HCT116 (cell line): ENCODE measurements at regions not wholly inside any gene's neighbourhood (a gene's known extent, or its start where the extent isn't known, plus 50 kb on each side); places are given as distances from the start of the nearest gene placed in this dataset.

Experiments
- ATAC-seq: fragments of 200-7000 bp; cut with Tn5 transposase; 2 replicates; pipeline ENCODE4 v1.9.1; 2020; ENCODE audit warnings: mild to moderate bottlenecking, moderate library complexity
- BruUV-seq: library from RNA; stranded (reverse); fragments of 400-500 nt; replicated peaks from 2 replicates; lab custom pipeline; 2021; lab: Mats Ljungman, UMichigan
- CTCF ChIA-PET: fragments of 300-600 bp; sonication (Branson Sonifier 250); formaldehyde crosslinking; loops from one replicate; lab custom pipeline; 2021; ENCODE audit warnings: antibody characterized with exemption; lab: Charles Lee
- POLR2A ChIA-PET: fragments of 300-600, 350-600 bp; sonication (Branson Sonifier 250); formaldehyde crosslinking; loops from one replicate; lab custom pipeline; 2021; ENCODE audit warnings: antibody characterized with exemption; lab: Charles Lee
- RAD21 ChIA-PET, 2 experiments: fragments of 300-600 bp; sonication (Branson Sonifier 250); formaldehyde crosslinking; loops; one replicate each; lab custom pipeline; 2023; ENCODE audit warnings: low total read pairs in 2 of 2; ENCODE audit not compliant: uncharacterized antibody in 2 of 2, unreplicated experiment in 2 of 2, low non-redundant PET in 1 of 2; lab: Charles Lee
- DNase-seq: peaks from one replicate; pipeline ENCODE4 v3.0.0-alpha.2; 2010; ENCODE audit warnings: low read depth, low spot score
- H2AFZ ChIP-seq: fragments of 200-600 bp; shearing (Covaris generic), sonication (generic); 2 replicates; pipeline ENCODE4 v1.6.1; 2017; ENCODE audit warnings: low read depth, mixed run types, mixed read lengths, antibody characterized with exemption, low read length; ENCODE audit not compliant: poor library complexity, severe bottlenecking
- H3K27ac ChIP-seq: 2 replicates; pipeline ENCODE4 v1.5.1; 2012; ENCODE audit warnings: low read depth, low read length
- H3K27me3 ChIP-seq: fragments of 200-600 bp; sonication (generic); 2 replicates; pipeline ENCODE4 v1.6.1; 2016; ENCODE audit warnings: mixed run types, low read length, mixed read lengths; ENCODE audit not compliant: insufficient read depth
- H3K36me3 ChIP-seq, 2 experiments: fragments of 200-500 bp in 1 of 2; fragments of 200-600 bp in 1 of 2; sonication (Bioruptor generic) in 1 of 2; sonication (generic) in 1 of 2; 2 replicates each; pipeline versions ENCODE4 v1.5.1 to v1.6.1; 2014 to 2016; ENCODE audit warnings: low read length in 2 of 2, inconsistent platforms in 1 of 2, mixed read lengths in 1 of 2, mixed run types in 1 of 2; ENCODE audit not compliant: insufficient read depth in 2 of 2, control insufficient read depth in 1 of 2
- H3K4me1 ChIP-seq, 2 experiments: fragments of 200-600 bp in 1 of 2; sonication (generic) in 1 of 2; 2 replicates each; pipeline versions ENCODE4 v1.5.1 to v1.6.1; 2012 to 2017; ENCODE audit warnings: low read length in 2 of 2, inconsistent platforms in 1 of 2, mild to moderate bottlenecking in 1 of 2, mixed read lengths in 1 of 2, mixed run types in 1 of 2, moderate library complexity in 1 of 2; ENCODE audit not compliant: insufficient read depth in 2 of 2, control insufficient read depth in 1 of 2
- H3K4me2 ChIP-seq: fragments of 200-600 bp; sonication (generic); 2 replicates; pipeline ENCODE4 v1.6.1; 2017; ENCODE audit warnings: mixed run types, low read length, mixed read lengths
- H3K4me3 ChIP-seq, 2 experiments: fragments of 200-600 bp in 1 of 2; sonication (generic) in 1 of 2; replicated peaks in 1 of 2; 2 replicates each; pipeline ENCODE4 v1.5.1; 2011 to 2016; ENCODE audit warnings: low read length in 2 of 2, control low read depth in 1 of 2, low read depth in 1 of 2, mild to moderate bottlenecking in 1 of 2, mixed read lengths in 1 of 2, mixed run types in 1 of 2
- H3K79me2 ChIP-seq: fragments of 200-600 bp; sonication (generic); 2 replicates; pipeline ENCODE4 v1.6.1; 2017; ENCODE audit warnings: mild to moderate bottlenecking, mixed run types, low read length, moderate library complexity, mixed read lengths; ENCODE audit not compliant: insufficient read depth
- H3K9ac ChIP-seq: fragments of 200-600 bp; sonication (generic); 2 replicates; pipeline ENCODE4 v1.6.1; 2016; ENCODE audit warnings: low read length, mixed read lengths
- H3K9me2 ChIP-seq: fragments of 200-600 bp; sonication (generic), shearing (Covaris generic); 2 replicates; pipeline ENCODE4 v1.6.1; 2017; ENCODE audit warnings: mixed run types, mild to moderate bottlenecking, moderate library complexity; ENCODE audit not compliant: insufficient read depth
- H3K9me3 ChIP-seq, 2 experiments: fragments of 200-500 bp in 1 of 2; fragments of 200-600 bp in 1 of 2; sonication (Bioruptor generic) in 1 of 2; sonication (generic) in 1 of 2; 2 replicates each; pipeline ENCODE4 v1.6.1; 2014 to 2017; ENCODE audit warnings: low read length in 2 of 2, mixed read lengths in 2 of 2, inconsistent platforms in 1 of 2, low read depth in 1 of 2, mild to moderate bottlenecking in 1 of 2, mixed run types in 1 of 2, moderate library complexity in 1 of 2; ENCODE audit not compliant: control insufficient read depth in 1 of 2, insufficient read depth in 1 of 2
- H4K20me1 ChIP-seq: fragments of 200-600 bp; sonication (generic), shearing (Covaris generic); 2 replicates; pipeline ENCODE4 v1.6.1; 2017; ENCODE audit warnings: mixed run types, mild to moderate bottlenecking, moderate library complexity; ENCODE audit not compliant: insufficient read depth
- ATF3 ChIP-seq: IDR thresholded peaks from 2 replicates; pipeline ENCODE4 v1.6.1; 2012
- CBX3 ChIP-seq: IDR thresholded peaks from 2 replicates; pipeline ENCODE4 v1.6.1; 2012; ENCODE audit warnings: low read depth
- CEBPB ChIP-seq: IDR thresholded peaks from 2 replicates; pipeline ENCODE4 v1.6.1; 2012; ENCODE audit warnings: low read depth
- CTCF ChIP-seq, 3 experiments: fragments of 200-600 bp in 1 of 3; sonication (generic) in 1 of 3; IDR thresholded peaks in 2 of 3; conservative IDR thresholded peaks in 1 of 3; 2 replicates each; pipeline ENCODE4 v1.5.1; 2012 to 2017; ENCODE audit warnings: low read depth in 2 of 3, low read length in 2 of 3, antibody characterized with exemption in 1 of 3, borderline replicate concordance in 1 of 3, control low read depth in 1 of 3, mild to moderate bottlenecking in 1 of 3, mixed read lengths in 1 of 3, mixed run types in 1 of 3, moderate library complexity in 1 of 3; ENCODE audit not compliant: insufficient read depth in 1 of 3
- EGR1 ChIP-seq: IDR thresholded peaks from 2 replicates; pipeline ENCODE4 v1.6.1; 2012; ENCODE audit warnings: low read depth
- ELF1 ChIP-seq: IDR thresholded peaks from 2 replicates; pipeline ENCODE4 v1.6.1; 2012; ENCODE audit warnings: low read depth, borderline replicate concordance
- EZH2phosphoT487 ChIP-seq: fragments of 200-600 bp; IDR thresholded peaks from 2 replicates; pipeline ENCODE4 v1.6.1; 2018; ENCODE audit warnings: antibody characterized with exemption, borderline replicate concordance
- FOSL1 ChIP-seq: IDR thresholded peaks from 2 replicates; pipeline ENCODE4 v1.6.1; 2012; ENCODE audit warnings: low read depth
- JUND ChIP-seq: IDR thresholded peaks from 2 replicates; pipeline ENCODE4 v1.6.1; 2012
- POLR2A ChIP-seq: IDR thresholded peaks from 2 replicates; pipeline ENCODE4 v1.7.0; 2011; ENCODE audit warnings: borderline replicate concordance; ENCODE audit not compliant: insufficient read depth, insufficient read length; ENCODE audit errors: extremely low read depth
- POLR2AphosphoS5 ChIP-seq: IDR thresholded peaks from 2 replicates; pipeline ENCODE4 v1.6.1; 2011; ENCODE audit warnings: mild to moderate bottlenecking, low read depth, low read length, moderate library complexity
- RAD21 ChIP-seq: IDR thresholded peaks from 2 replicates; pipeline ENCODE4 v1.6.1; 2012; ENCODE audit warnings: low read depth, mild to moderate bottlenecking
- SRF ChIP-seq: IDR thresholded peaks from 2 replicates; pipeline ENCODE4 v1.6.1; 2012; ENCODE audit warnings: low read depth
- TCF7L2 ChIP-seq: IDR thresholded peaks from 2 replicates; pipeline ENCODE4 v1.7.0; 2011; ENCODE audit warnings: borderline replicate concordance, inconsistent platforms; ENCODE audit not compliant: insufficient read depth, insufficient read length; ENCODE audit errors: extremely low read depth
- YY1 ChIP-seq: IDR thresholded peaks from 2 replicates; pipeline ENCODE4 v1.6.1; 2011; ENCODE audit warnings: low read length, low read depth, moderate library complexity, mild to moderate bottlenecking; ENCODE audit not compliant: insufficient replicate concordance; ENCODE audit errors: extremely low read depth
- ZFX ChIP-seq: fragments of 450-650 bp; IDR thresholded peaks from 2 replicates; pipeline ENCODE4 v1.6.1; 2017
- ZNF274 ChIP-seq: fragments of 200-500 bp; sonication (Bioruptor generic); IDR thresholded peaks from 2 replicates; pipeline ENCODE4 v1.6.1; 2014; ENCODE audit warnings: mild to moderate bottlenecking, low read depth, low read length, inconsistent platforms
- intact Hi-C: fragments of 100-400 bp; cut with micrococcal nuclease; formaldehyde crosslinking; loops from 2 replicates; pipeline ENCODE4 v1.10.0; 2022

GRCh38 chr2:189312211-189312610 is 129.1 kb upstream of the WDR75 start:
- no peak for TF ChIP-seq JUND
- no peak for TF ChIP-seq TCF7L2
- no peak for TF ChIP-seq ELF1
- no peak for TF ChIP-seq RAD21
- no peak for TF ChIP-seq YY1
- TF ChIP-seq POLR2A: no peak
- TF ChIP-seq CEBPB: no peak
- TF ChIP-seq CTCF (IDR thresholded peaks at IDR 0.05 in 2 of 3, conservative IDR thresholded peaks at IDR 0.05 in 1 of 3; ENCODE audit: borderline replicate concordance in 1 of 3, insufficient read depth in 1 of 3, low read depth in 2 of 3, low read length in 2 of 3): no peak
- Histone ChIP-seq H3K27ac (no peak overlapping the region), H2AFZ (no peak overlapping the region), H4K20me1 (no peaks in the 10 kb centered on the region; the same call in 1 of the 2 replicates), H3K9ac (no peak overlapping the region), H3K4me1 (no peaks in the 10 kb centered on the region), H3K79me2 (no peaks in the 10 kb centered on the region), H3K4me2 (no peak overlapping the region), H3K4me3 (no peak overlapping the region), H3K9me3 (no peaks in the 10 kb centered on the region), H3K36me3 (no peaks in the 10 kb centered on the region), H3K27me3 (no peaks in the 10 kb centered on the region), H3K9me2 (no peaks in the 10 kb centered on the region)
- POLR2A ChIA-PET: no interaction called here
- no TSS peak for BruUV-seq
- CTCF ChIA-PET: no interaction called here
- RAD21 ChIA-PET: no interaction called here
- intact Hi-C loops: no loop called here
- DNase-seq (no peak), ATAC-seq (no peak)

- RAD21 ChIA-PET: no interaction called here
- DNase-seq: no peak
- POLR2A ChIA-PET: no interaction called here
- no peak overlapping the region for H2AFZ ChIP-seq
- H3K36me3 ChIP-seq: no peaks in the 10 kb centered on the region
- no peak overlapping the region for H3K4me2 ChIP-seq
- no peaks in the 10 kb centered on the region for H3K9me2 ChIP-seq
- no peaks in the 10 kb centered on the region for H3K4me1 ChIP-seq
- no TSS peak for BruUV-seq
- H3K9me3 ChIP-seq: no peaks in the 10 kb centered on the region
- H3K4me3 ChIP-seq: no peak overlapping the region
- CTCF ChIA-PET: no interaction called here
- intact Hi-C loops: no loop called here
- no peaks in the 10 kb centered on the region; the same call in 1 of the 2 replicates for H4K20me1 ChIP-seq
- no peak overlapping the region for H3K27ac ChIP-seq
- H3K27me3 ChIP-seq: no peaks in the 10 kb centered on the region
- H3K9ac ChIP-seq: no peak overlapping the region
- no peak for ATAC-seq
- no peaks in the 10 kb centered on the region for H3K79me2 ChIP-seq
- TF ChIP-seq ELF1: no peak
- no peak for TF ChIP-seq YY1
- TF ChIP-seq POLR2A: no peak
- TF ChIP-seq POLR2AphosphoS5: no peak
- no peak for TF ChIP-seq SRF
- TF ChIP-seq FOSL1: no peak
- no peak for TF ChIP-seq JUND
- no peak for TF ChIP-seq RAD21
- no peak for TF ChIP-seq ZNF274
- no peak for TF ChIP-seq EGR1
- TF ChIP-seq ZFX: no peak
- no peak for TF ChIP-seq EZH2phosphoT487
- TF ChIP-seq CBX3: no peak
- no peak for TF ChIP-seq TCF7L2
- TF ChIP-seq CEBPB: no peak
- TF ChIP-seq CTCF (IDR thresholded peaks at IDR 0.05 in 2 of 3, conservative IDR thresholded peaks at IDR 0.05 in 1 of 3; ENCODE audit: borderline replicate concordance in 1 of 3, insufficient read depth in 1 of 3, low read depth in 2 of 3, low read length in 2 of 3): no peak
- TF ChIP-seq ATF3: no peak
Measured at GRCh38 chr2:189312643-189313042, 128.6 kb upstream of the WDR75 start.
